Transverse colon (tissue), 4 donors: ENCODE measurements at regions not wholly inside any gene's neighbourhood (a gene's known extent, or its start where the extent isn't known, plus 50 kb on each side); places are given as distances from the start of the nearest gene placed in this dataset.

Experiments
- CTCF ChIP-seq, 5 experiments: fragments of 200-600 bp in 3 of 5; fragments of 450-650 bp in 2 of 5; sonication (generic) in 3 of 5; IDR thresholded peaks; 1 replicate in 2 of 5; 2 replicates in 3 of 5; pipeline ENCODE4 v1.5.1; 2016 to 2017; ENCODE audit warnings: antibody characterized with exemption in 5 of 5, inconsistent platforms in 3 of 5, mild to moderate bottlenecking in 2 of 5, moderate library complexity in 1 of 5
- EP300 ChIP-seq: sonication (generic); formaldehyde crosslinking; IDR thresholded peaks from one replicate; pipeline ENCODE4 v1.6.1; 2017; ENCODE audit warnings: antibody characterized with exemption, low read depth
- POLR2A ChIP-seq: fragments of 450-650 bp; IDR thresholded peaks from one replicate; pipeline ENCODE4 v1.6.1; 2016; ENCODE audit warnings: antibody characterized with exemption, mild to moderate bottlenecking, moderate library complexity
- POLR2AphosphoS5 ChIP-seq, 3 donors: sonication (generic); formaldehyde crosslinking; IDR thresholded peaks; one replicate each; pipeline ENCODE4 v1.6.1; 2016; ENCODE audit warnings: antibody characterized with exemption in 3 of 3

DNA sequence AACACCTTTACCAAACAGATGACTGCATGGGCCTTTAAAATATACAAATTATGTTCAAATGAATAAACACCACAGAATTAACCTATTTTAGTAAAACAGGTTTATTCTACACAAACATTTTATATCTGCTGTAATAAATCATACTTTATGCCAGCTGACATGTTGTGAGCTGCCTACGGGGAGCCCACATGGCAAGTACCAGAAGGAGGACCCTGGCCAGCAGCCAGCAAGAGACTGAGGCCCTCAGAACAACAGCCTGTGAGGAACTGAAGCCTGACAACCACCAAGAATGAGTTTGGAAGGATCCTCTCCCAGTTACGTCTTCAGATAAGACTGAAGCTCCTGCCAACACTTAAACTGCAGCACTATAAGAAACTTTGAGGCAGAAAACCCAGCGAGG is 377.0 kb downstream of the PDGFC start:
- TF ChIP-seq POLR2A (no peak), CTCF (IDR thresholded peaks at IDR 0.05) (no peak), POLR2AphosphoS5 (IDR thresholded peaks at IDR 0.05) (no peak), EP300 (no peak)
